ENCODE measurements at regions not wholly inside any gene's neighbourhood (a gene's known extent, or its start where the extent isn't known, plus 50 kb on each side); places are given as distances from the start of the nearest gene placed in this dataset.

GRCh38 chr13:90453342-90453741 lies 894.1 kb upstream of the MIR17HG start:
- H3K27me3 Mint-ChIP-seq (ENCODE audit: unreplicated experiment) = no peaks in the 10 kb centered on the region

DNA sequence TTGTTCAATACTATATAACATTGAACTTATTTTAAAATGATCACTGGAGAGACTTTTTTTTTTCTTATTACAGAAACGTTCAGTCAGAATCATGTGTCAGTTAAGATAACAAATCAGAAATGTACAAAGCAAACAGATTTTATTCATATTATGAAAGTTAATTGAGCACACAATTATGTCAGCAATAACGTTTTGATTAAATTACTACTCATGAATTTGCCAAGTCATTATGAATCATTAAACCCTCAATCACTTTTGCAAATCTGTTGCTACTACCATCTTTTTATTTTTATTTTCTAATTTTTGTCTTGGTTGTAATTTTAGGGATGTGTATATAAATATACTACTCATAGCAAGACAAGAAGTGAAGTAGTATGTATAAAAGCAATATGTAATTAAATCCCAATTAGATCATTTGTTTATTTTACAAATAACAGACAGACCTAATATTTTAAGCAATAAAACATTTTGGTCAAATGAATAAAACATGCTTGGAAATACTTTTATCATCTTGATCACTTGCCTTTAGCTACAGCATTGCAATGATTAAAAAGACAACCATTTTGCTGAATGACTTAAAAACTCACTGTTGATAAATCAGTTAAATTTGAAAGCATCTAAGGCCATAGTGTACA lies 893.4 kb upstream of the MIR17HG start:
- H3K27ac Mint-ChIP-seq (ENCODE audit: unreplicated experiment) = no peak overlapping the region
- no peaks in the 10 kb centered on the region for H3K36me3 Mint-ChIP-seq (ENCODE audit: low read depth, unreplicated experiment)
- DNase-seq (ENCODE audit: low spot score) = no peak
- H3K27me3 Mint-ChIP-seq (ENCODE audit: unreplicated experiment) = no peaks in the 10 kb centered on the region
- TF ChIP-seq, protein P1, sequence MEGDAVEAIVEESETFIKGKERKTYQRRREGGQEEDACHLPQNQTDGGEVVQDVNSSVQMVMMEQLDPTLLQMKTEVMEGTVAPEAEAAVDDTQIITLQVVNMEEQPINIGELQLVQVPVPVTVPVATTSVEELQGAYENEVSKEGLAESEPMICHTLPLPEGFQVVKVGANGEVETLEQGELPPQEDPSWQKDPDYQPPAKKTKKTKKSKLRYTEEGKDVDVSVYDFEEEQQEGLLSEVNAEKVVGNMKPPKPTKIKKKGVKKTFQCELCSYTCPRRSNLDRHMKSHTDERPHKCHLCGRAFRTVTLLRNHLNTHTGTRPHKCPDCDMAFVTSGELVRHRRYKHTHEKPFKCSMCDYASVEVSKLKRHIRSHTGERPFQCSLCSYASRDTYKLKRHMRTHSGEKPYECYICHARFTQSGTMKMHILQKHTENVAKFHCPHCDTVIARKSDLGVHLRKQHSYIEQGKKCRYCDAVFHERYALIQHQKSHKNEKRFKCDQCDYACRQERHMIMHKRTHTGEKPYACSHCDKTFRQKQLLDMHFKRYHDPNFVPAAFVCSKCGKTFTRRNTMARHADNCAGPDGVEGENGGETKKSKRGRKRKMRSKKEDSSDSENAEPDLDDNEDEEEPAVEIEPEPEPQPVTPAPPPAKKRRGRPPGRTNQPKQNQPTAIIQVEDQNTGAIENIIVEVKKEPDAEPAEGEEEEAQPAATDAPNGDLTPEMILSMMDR (IDR thresholded peaks at IDR 0.05; ENCODE audit: unreplicated experiment) = no peak
- no peak overlapping the region for H3K4me3 Mint-ChIP-seq (ENCODE audit: unreplicated experiment)
- H3K9me3 Mint-ChIP-seq (ENCODE audit: unreplicated experiment) = no peaks in the 10 kb centered on the region
- no peaks in the 10 kb centered on the region for H3K4me1 Mint-ChIP-seq (ENCODE audit: unreplicated experiment)

More at GRCh38 chr13:90453342-90453741, 894.1 kb upstream of the MIR17HG start:
- H3K36me3 Mint-ChIP-seq (ENCODE audit: low read depth, unreplicated experiment) = no peaks in the 10 kb centered on the region
- H3K4me1 Mint-ChIP-seq (ENCODE audit: unreplicated experiment) = peaks cover 4% of the 10 kb centered on the region
- no peak overlapping the region for H3K27ac Mint-ChIP-seq (ENCODE audit: unreplicated experiment)
- H3K4me3 Mint-ChIP-seq (ENCODE audit: unreplicated experiment) = no peak overlapping the region
- no peaks in the 10 kb centered on the region for H3K9me3 Mint-ChIP-seq (ENCODE audit: unreplicated experiment)
- TF ChIP-seq, protein P1 (IDR thresholded peaks at IDR 0.05; ENCODE audit: unreplicated experiment) = no peak
- DNase-seq (ENCODE audit: low spot score) = no peak

DNA sequence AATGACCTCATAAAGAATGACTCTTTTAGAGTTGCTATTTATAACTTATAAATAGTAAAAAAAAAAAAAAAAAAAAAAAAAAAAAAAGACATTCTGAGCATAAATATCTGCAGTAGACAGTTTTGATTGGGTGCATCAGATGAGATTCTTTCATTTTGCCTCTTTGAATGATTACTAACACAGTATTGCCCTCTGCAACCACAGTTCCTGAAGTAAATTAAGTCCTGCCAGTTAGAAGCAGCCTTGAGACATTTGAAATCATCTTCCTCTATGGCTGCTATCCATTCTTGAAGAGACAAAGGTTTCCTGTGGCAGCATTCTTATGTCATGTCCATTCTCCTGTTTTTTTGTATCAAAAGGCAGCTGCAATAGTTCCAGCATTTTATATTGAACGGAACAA lies 892.4 kb upstream of the MIR17HG start:
- H3K4me3 Mint-ChIP-seq (ENCODE audit: unreplicated experiment) = no peak overlapping the region
- H3K9me3 Mint-ChIP-seq (ENCODE audit: unreplicated experiment) = no peaks in the 10 kb centered on the region
- TF ChIP-seq, protein P1 (IDR thresholded peaks at IDR 0.05; ENCODE audit: unreplicated experiment) = no peak
- DNase-seq (ENCODE audit: low spot score) = no peak
- H3K27me3 Mint-ChIP-seq (ENCODE audit: unreplicated experiment) = no peaks in the 10 kb centered on the region
- no peak overlapping the region for H3K27ac Mint-ChIP-seq (ENCODE audit: unreplicated experiment)
- no peaks in the 10 kb centered on the region for H3K36me3 Mint-ChIP-seq (ENCODE audit: low read depth, unreplicated experiment)
- H3K4me1 Mint-ChIP-seq (ENCODE audit: unreplicated experiment) = no peaks in the 10 kb centered on the region

DNA sequence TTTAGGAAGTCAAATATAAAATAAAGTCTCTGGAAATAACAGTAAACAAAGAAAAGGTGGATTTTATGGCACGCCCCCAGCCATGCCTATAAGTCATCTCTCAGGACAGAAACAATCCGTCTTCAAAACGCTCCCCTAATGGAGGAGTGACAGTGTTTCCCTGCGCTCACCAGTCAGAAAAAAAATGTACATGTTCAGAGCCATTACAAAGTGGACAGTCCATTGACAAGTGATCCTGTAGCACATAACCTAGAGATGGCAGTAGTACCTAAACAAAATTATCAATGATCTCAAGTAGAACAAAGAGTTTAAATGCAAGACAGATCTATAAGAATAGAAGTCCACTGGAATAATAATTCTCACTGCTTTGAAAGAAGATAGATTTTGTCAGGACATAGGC lies 891.7 kb upstream of the MIR17HG start:
- no peaks in the 10 kb centered on the region for H3K9me3 Mint-ChIP-seq (ENCODE audit: unreplicated experiment)
- TF ChIP-seq, protein P1 (IDR thresholded peaks at IDR 0.05; ENCODE audit: unreplicated experiment) = no peak
- H3K27ac Mint-ChIP-seq (ENCODE audit: unreplicated experiment) = no peak overlapping the region
- no peaks in the 10 kb centered on the region for H3K27me3 Mint-ChIP-seq (ENCODE audit: unreplicated experiment)
- H3K4me1 Mint-ChIP-seq (ENCODE audit: unreplicated experiment) = no peaks in the 10 kb centered on the region
- DNase-seq (ENCODE audit: low spot score) = no peak
- H3K4me3 Mint-ChIP-seq (ENCODE audit: unreplicated experiment) = no peak overlapping the region
- no peaks in the 10 kb centered on the region for H3K36me3 Mint-ChIP-seq (ENCODE audit: low read depth, unreplicated experiment)

DNA sequence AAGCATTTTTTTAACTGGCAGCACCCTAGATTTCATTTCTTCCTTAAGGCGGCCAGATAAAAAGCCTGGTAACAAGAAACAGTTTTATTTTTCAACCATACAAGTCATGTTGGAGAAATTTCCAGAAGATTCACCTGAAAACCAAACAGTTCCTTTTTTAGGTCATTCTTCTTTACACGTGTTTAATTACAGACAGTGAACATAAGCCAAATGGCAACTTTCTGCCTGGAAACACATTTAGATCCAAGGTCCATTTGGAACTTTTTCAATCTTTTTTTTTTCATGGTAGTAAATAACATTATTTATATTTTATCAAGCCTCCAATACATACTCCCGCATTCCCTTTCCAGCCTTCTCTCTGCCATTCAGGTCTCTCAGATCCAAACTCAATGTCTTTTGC lies 886.1 kb upstream of the MIR17HG start:
- no peak overlapping the region for H3K27ac Mint-ChIP-seq (ENCODE audit: unreplicated experiment)
- no peak overlapping the region for H3K4me3 Mint-ChIP-seq (ENCODE audit: unreplicated experiment)

More for the DNA sequence above, 886.1 kb upstream of the MIR17HG start:
- Mint-ChIP-seq H3K4me1 (ENCODE audit: unreplicated experiment) (no peaks in the 10 kb centered on the region), H3K36me3 (ENCODE audit: low read depth, unreplicated experiment) (no peaks in the 10 kb centered on the region), H3K27me3 (ENCODE audit: unreplicated experiment) (no peaks in the 10 kb centered on the region), H3K9me3 (ENCODE audit: unreplicated experiment) (no peaks in the 10 kb centered on the region)
- TF ChIP-seq, protein P1 (IDR thresholded peaks at IDR 0.05; ENCODE audit: unreplicated experiment) = no peak
- DNase-seq (ENCODE audit: low spot score) = no peak
